Chondrocyte (in vitro differentiated cells): ENCODE measurements at regions not wholly inside any gene's neighbourhood (a gene's known extent, or its start where the extent isn't known, plus 50 kb on each side); places are given as distances from the start of the nearest gene placed in this dataset.
"Not testable (repeated sequence)": the region's sequence is repeated elsewhere in the genome, so short reads cannot be mapped to it uniquely, and the experiment has no call there.

Source experiments
- DNase-seq: peaks from one replicate; pipeline ENCODE4 v3.0.0; 2021; ENCODE audit warnings: mixed read lengths, low spot score
- H3K27ac Mint-ChIP-seq: one replicate; pipeline ENCODE4 v1.8.0; 2021; ENCODE audit warnings: mild to moderate bottlenecking, moderate library complexity, mixed read lengths; ENCODE audit not compliant: unreplicated experiment
- H3K27me3 Mint-ChIP-seq: 2 replicates; pipeline ENCODE4 v1.8.0; 2021; ENCODE audit warnings: low read depth, mixed read lengths
- H3K36me3 Mint-ChIP-seq: 2 replicates; pipeline ENCODE4 v1.8.0; 2021; ENCODE audit warnings: low read depth, mixed read lengths
- H3K4me1 Mint-ChIP-seq: 2 replicates; pipeline ENCODE4 v1.8.0; 2021; ENCODE audit warnings: low read depth, mild to moderate bottlenecking, mixed read lengths
- H3K4me3 Mint-ChIP-seq: one replicate; pipeline ENCODE4 v1.8.0; 2021; ENCODE audit warnings: mild to moderate bottlenecking, moderate library complexity, mixed read lengths; ENCODE audit not compliant: unreplicated experiment
- H3K9me3 Mint-ChIP-seq: 2 replicates; pipeline ENCODE4 v1.8.0; 2021; ENCODE audit warnings: low read depth, mixed read lengths
- TF ChIP-seq, protein P1 (sequence below): fragments of 200-600 bp; sonication (generic); IDR thresholded peaks from 2 replicates; pipeline ENCODE4 v1.5.0; 2021; ENCODE audit warnings: antibody characterized with exemption, mild to moderate bottlenecking, moderate library complexity

DNA sequence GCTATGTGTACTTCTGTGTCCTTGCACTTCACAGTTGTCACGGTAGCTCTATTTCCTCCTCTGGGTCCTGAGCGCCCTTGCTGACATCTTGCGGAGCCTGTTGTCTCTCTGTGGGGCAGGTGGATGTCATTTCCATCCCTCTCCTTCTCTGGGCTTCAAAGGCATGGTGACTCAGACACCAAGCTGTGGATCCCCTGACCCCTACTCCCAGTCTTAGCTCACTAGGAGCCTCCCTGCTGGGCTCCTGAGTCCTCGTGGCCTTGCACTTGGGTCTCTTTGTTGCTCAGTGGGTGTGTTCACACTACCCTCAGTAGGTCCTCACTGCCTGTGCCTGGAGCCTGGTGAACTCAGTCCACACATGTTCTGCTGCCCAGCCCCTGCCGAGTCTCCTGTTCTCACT, 100.3 kb upstream of the PAX2 start:
- Mint-ChIP-seq H3K4me1 (no peaks in the 10 kb centered on the region), H3K9me3 (no peaks in the 10 kb centered on the region), H3K36me3 (peaks cover 2% of the 10 kb centered on the region), H3K27me3 (peaks cover 72% of the 10 kb centered on the region), H3K4me3 (no peak overlapping the region), H3K27ac (no peak overlapping the region)
- no peak for DNase-seq
- TF ChIP-seq, protein P1, sequence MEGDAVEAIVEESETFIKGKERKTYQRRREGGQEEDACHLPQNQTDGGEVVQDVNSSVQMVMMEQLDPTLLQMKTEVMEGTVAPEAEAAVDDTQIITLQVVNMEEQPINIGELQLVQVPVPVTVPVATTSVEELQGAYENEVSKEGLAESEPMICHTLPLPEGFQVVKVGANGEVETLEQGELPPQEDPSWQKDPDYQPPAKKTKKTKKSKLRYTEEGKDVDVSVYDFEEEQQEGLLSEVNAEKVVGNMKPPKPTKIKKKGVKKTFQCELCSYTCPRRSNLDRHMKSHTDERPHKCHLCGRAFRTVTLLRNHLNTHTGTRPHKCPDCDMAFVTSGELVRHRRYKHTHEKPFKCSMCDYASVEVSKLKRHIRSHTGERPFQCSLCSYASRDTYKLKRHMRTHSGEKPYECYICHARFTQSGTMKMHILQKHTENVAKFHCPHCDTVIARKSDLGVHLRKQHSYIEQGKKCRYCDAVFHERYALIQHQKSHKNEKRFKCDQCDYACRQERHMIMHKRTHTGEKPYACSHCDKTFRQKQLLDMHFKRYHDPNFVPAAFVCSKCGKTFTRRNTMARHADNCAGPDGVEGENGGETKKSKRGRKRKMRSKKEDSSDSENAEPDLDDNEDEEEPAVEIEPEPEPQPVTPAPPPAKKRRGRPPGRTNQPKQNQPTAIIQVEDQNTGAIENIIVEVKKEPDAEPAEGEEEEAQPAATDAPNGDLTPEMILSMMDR, result no peak

DNA sequence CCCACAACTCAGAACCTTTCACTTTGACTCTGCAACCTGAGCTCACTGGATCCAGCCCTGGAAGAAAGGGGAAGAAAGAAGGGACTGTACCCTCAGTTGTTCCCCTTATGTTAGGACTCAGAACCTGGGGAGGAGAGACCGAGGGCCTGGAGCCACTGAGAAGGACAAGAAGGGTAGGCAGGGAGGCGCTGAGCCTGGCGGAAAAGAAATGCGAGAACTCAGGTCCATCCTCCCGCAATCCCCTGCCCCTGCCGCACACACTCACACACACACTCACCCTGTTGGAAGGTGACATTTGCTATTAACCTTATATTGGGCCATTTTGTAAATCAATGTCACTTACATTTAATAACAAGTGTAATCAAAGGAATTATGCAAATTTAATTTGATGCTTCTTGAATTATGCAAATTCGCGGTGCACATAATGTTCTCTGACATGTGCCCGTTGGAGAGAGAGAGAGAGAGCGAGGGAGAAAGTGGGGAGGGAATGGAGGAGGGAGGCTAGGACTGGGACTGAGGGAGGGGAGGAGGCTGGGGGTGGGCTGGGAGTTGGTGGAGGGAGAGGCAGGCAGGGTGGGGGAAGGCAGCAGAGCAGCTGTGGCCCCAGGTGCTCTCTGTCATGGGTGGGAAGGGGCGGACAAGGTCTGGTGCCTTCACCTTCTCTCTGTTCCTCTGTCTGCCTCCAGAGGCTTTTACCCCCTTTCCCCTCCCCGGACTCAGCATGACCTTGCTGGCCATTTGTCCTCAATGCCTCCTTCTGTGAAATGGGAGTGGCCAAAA, 99.6 kb upstream of the PAX2 start:
- Mint-ChIP-seq H3K36me3 (peaks cover 2% of the 10 kb centered on the region), H3K4me1 (no peaks in the 10 kb centered on the region), H3K9me3 (no peaks in the 10 kb centered on the region), H3K4me3 (no peak overlapping the region), H3K27ac (no peak overlapping the region), H3K27me3 (peaks cover 69% of the 10 kb centered on the region)
- TF ChIP-seq, protein P1, result no peak
- DNase-seq, result no peak

DNA sequence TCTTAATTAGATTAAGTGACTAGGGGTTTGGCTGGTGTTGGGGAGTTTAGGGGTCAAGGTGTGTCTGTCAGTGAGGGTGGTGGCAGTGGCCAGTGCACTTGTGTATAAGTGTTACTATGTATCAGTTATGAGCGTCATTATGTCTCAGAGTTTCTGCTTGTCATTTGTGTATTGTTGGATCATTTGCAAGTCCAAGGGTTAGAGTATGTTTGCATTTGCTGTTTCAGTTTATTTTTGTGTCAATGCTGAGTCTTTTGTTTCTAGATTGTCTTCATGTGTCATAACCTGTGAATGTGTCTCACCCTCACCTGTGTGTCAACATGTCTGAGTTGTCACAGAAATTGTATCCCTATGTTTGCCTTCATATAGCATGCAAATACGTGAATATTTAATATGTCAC, 97.5 kb upstream of the PAX2 start:
- no peak for DNase-seq
- no peak overlapping the region for H3K27ac Mint-ChIP-seq
- peaks cover 2% of the 10 kb centered on the region for H3K36me3 Mint-ChIP-seq
- H3K27me3 Mint-ChIP-seq, result peaks cover 60% of the 10 kb centered on the region
- H3K9me3 Mint-ChIP-seq, result no peaks in the 10 kb centered on the region
- TF ChIP-seq, protein P1, result no peak
- H3K4me1 Mint-ChIP-seq, result no peaks in the 10 kb centered on the region
- no peak overlapping the region for H3K4me3 Mint-ChIP-seq

DNA sequence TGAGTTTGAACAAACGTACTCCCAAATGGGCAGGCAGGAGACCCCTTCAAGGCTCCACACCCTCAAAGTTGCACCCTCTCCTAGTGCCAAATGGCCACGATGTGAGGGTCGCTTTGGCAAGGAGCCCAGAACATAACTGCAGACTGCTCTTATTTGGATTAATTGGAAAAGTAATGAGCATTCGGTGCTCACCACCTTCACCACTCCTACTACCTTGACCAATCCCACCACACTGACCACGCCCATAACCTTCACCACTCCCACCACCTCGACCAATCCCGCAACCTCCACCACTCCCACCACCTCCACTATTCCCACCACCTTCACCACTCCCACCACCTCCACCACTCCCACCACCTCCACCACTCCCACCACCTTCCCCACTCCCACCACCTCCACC, 94.7 kb upstream of the PAX2 start:
- H3K9me3 Mint-ChIP-seq, result no peaks in the 10 kb centered on the region
- H3K4me3 Mint-ChIP-seq, result no peak overlapping the region
- H3K27ac Mint-ChIP-seq, result no peak overlapping the region
- peaks cover 63% of the 10 kb centered on the region for H3K27me3 Mint-ChIP-seq
- H3K4me1 Mint-ChIP-seq, result peaks cover 14% of the 10 kb centered on the region
- no peak for DNase-seq
- TF ChIP-seq, protein P1, result no peak
- peaks cover 2% of the 10 kb centered on the region for H3K36me3 Mint-ChIP-seq

DNA sequence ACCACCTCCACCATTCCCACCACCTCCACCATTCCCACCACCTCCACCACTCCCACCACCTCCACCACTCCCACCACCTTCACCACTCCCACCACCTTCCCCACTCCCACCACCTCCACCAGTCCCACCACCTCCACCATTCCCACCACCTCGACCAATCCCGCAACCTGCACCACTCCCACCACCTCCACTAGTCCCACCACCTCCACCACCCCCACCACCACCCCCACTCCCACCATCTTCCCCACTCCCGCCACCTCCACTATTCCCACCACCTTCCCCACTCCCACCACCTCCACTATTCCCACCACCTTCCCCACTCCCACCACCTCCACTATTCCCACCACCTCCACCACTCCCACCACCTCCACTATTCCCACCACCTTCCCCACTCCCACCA, 94.3 kb upstream of the PAX2 start:
- not testable (repeated sequence) for DNase-seq, H3K27ac Mint-ChIP-seq, H3K36me3 Mint-ChIP-seq, H3K4me3 Mint-ChIP-seq, H3K9me3 Mint-ChIP-seq
- H3K4me1 Mint-ChIP-seq, result peaks cover 18% of the 10 kb centered on the region
- H3K27me3 Mint-ChIP-seq, result peaks cover 63% of the 10 kb centered on the region

DNA sequence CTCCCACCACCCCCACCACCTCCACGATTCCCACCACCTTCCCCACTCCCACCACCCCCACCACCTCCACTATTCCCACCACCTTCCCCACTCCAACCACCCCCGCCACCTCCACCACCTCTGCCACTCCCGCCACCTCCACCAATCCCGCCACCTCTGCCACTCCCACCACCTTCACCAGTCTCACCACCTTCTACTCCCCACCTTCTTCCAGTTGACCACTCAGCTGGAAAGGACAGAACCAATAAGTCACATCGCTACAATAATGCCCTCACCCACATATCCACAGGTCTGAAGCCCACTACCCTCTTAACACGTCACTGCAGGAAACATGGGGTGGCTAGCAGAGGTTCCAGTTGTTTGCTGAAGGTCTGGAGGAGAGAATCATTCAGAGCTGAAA, 93.5 kb upstream of the PAX2 start:
- Mint-ChIP-seq H3K4me3 (no peak overlapping the region), H3K27me3 (peaks cover 58% of the 10 kb centered on the region), H3K4me1 (peaks cover 19% of the 10 kb centered on the region), H3K36me3 (peaks cover 2% of the 10 kb centered on the region), H3K27ac (no peak overlapping the region), H3K9me3 (no peaks in the 10 kb centered on the region)
- TF ChIP-seq, protein P1, result no peak
- DNase-seq, result no peak
